ENCODE measurements at regions not wholly inside any gene's neighbourhood (a gene's known extent, or its start where the extent isn't known, plus 50 kb on each side); places are given as distances from the start of the nearest gene placed in this dataset.
A peak's percentile ranks its signal among the peaks of the same experiment; 100 is the strongest.

GRCh38 chr3:171953301-171954022, 85.9 kb upstream of the FNDC3B start:
- Histone ChIP-seq H3K4me3 (no peak overlapping the region), H3K4me1 (ENCODE audit: insufficient read depth) (peaks cover 6% of the 10 kb centered on the region), H3K27ac (no peak overlapping the region), H4K20me1 (ENCODE audit: insufficient read depth, poor library complexity, severe bottlenecking) (no peaks in the 10 kb centered on the region), H2AFZ (no peak overlapping the region), H3K79me2 (no peaks in the 10 kb centered on the region), H3K9me2 (replicated peaks; ENCODE audit: insufficient read depth) (no peaks in the 10 kb centered on the region), H3K36me3 (replicated peaks; ENCODE audit: insufficient read depth, low read depth) (no peaks in the 10 kb centered on the region), H3K4me2 (peak overlapping the region; percentile 6), H3K9me3 (ENCODE audit: low read depth) (no peaks in the 10 kb centered on the region), H3K27me3 (no peaks in the 10 kb centered on the region)
- WGBS (ENCODE audit: low lambda C conversion rate, missing lambda C conversion rate): 69% methylated on average over 7 of the region's 7 CpGs
- no peak for DNase-seq (ENCODE audit: low spot score)
- TF ChIP-seq EZH2phosphoT487 (IDR thresholded peaks at IDR 0.05; ENCODE audit: low read depth, severe bottlenecking, unreplicated experiment) (no peak), EZH2 (IDR thresholded peaks at IDR 0.05; ENCODE audit: borderline replicate concordance) (no peak), CTCF (IDR thresholded peaks at IDR 0.05; ENCODE audit: poor library complexity) (no peak)

- H3K9me2 ChIP-seq (replicated peaks; ENCODE audit: insufficient read depth): no peaks in the 10 kb centered on the region
- WGBS (ENCODE audit: low lambda C conversion rate, missing lambda C conversion rate): 80% methylated on average over 6 of the region's 6 CpGs
- no peak overlapping the region for H3K27ac ChIP-seq
- DNase-seq (ENCODE audit: low spot score): no peak
- no peaks in the 10 kb centered on the region for H4K20me1 ChIP-seq (ENCODE audit: insufficient read depth, poor library complexity, severe bottlenecking)
- no peak overlapping the region for H3K4me3 ChIP-seq
- H3K4me1 ChIP-seq (ENCODE audit: insufficient read depth): peaks cover 9% of the 10 kb centered on the region
- H2AFZ ChIP-seq: no peak overlapping the region
- no peaks in the 10 kb centered on the region for H3K36me3 ChIP-seq (replicated peaks; ENCODE audit: insufficient read depth, low read depth)
- no peaks in the 10 kb centered on the region for H3K79me2 ChIP-seq
- H3K27me3 ChIP-seq: no peaks in the 10 kb centered on the region
- TF ChIP-seq EZH2phosphoT487 (IDR thresholded peaks at IDR 0.05; ENCODE audit: low read depth, severe bottlenecking, unreplicated experiment) (no peak), EZH2 (IDR thresholded peaks at IDR 0.05; ENCODE audit: borderline replicate concordance) (no peak), CTCF (IDR thresholded peaks at IDR 0.05; ENCODE audit: poor library complexity) (no peak)
- H3K4me2 ChIP-seq: no peak overlapping the region
- no peaks in the 10 kb centered on the region for H3K9me3 ChIP-seq (ENCODE audit: low read depth)
Measured at GRCh38 chr3:171954690-171955383, 84.5 kb upstream of the FNDC3B start.

GRCh38 chr3:171955598-171955997, 83.8 kb upstream of the FNDC3B start:
- Histone ChIP-seq H3K4me2 (no peak overlapping the region), H3K79me2 (no peaks in the 10 kb centered on the region), H3K9me2 (replicated peaks; ENCODE audit: insufficient read depth) (no peaks in the 10 kb centered on the region), H2AFZ (no peak overlapping the region), H3K27ac (no peak overlapping the region), H3K4me1 (ENCODE audit: insufficient read depth) (peaks cover 6% of the 10 kb centered on the region), H4K20me1 (ENCODE audit: insufficient read depth, poor library complexity, severe bottlenecking) (no peaks in the 10 kb centered on the region), H3K36me3 (replicated peaks; ENCODE audit: insufficient read depth, low read depth) (no peaks in the 10 kb centered on the region), H3K9me3 (ENCODE audit: low read depth) (no peaks in the 10 kb centered on the region), H3K27me3 (no peaks in the 10 kb centered on the region), H3K4me3 (no peak overlapping the region)
- WGBS (ENCODE audit: low lambda C conversion rate, missing lambda C conversion rate): 97% methylated on average over 3 of the region's 3 CpGs
- TF ChIP-seq EZH2 (IDR thresholded peaks at IDR 0.05; ENCODE audit: borderline replicate concordance) (no peak), EZH2phosphoT487 (IDR thresholded peaks at IDR 0.05; ENCODE audit: low read depth, severe bottlenecking, unreplicated experiment) (no peak), CTCF (IDR thresholded peaks at IDR 0.05; ENCODE audit: poor library complexity) (no peak)
- DNase-seq (ENCODE audit: low spot score): no peak
